NCI-H146 treated with DMSO at 0.1 percent for 48 hours (cell line): ENCODE measurements at regions not wholly inside any gene's neighbourhood (a gene's known extent, or its start where the extent isn't known, plus 50 kb on each side); places are given as distances from the start of the nearest gene placed in this dataset.

Source experiments
- DNase-seq: peaks from one replicate; lab custom pipeline; 2025; ENCODE audit not compliant: unreplicated experiment; lab: John Stamatoyannopoulos, UW

- DNase-seq: no peak
Observed at GRCh38 chr4:136457577-136457976, 1074.7 kb downstream of the PCDH18 start.

- no peak for DNase-seq
Observed at GRCh38 chr4:136457004-136457403, 1075.3 kb downstream of the PCDH18 start.

- DNase-seq: no peak
Observed at GRCh38 chr4:136443006-136443405, 1089.3 kb downstream of the PCDH18 start.

GRCh38 chr4:136442447-136442846 lies 1089.8 kb downstream of the PCDH18 start:
- no peak for DNase-seq

- DNase-seq: no peak
Observed at GRCh38 chr4:136441629-136442282, 1090.5 kb downstream of the PCDH18 start.

GRCh38 chr4:136438645-136439044 lies 1093.6 kb downstream of the PCDH18 start:
- no peak for DNase-seq

- DNase-seq: no peak
Observed at GRCh38 chr4:136424052-136424451, 1108.2 kb downstream of the PCDH18 start.

GRCh38 chr4:136414981-136415380 lies 1117.3 kb downstream of the PCDH18 start:
- DNase-seq: no peak

GRCh38 chr4:136412708-136413107 lies 1119.6 kb downstream of the PCDH18 start:
- DNase-seq: no peak

- no peak for DNase-seq
Observed at GRCh38 chr4:136400829-136401228, 1131.5 kb downstream of the PCDH18 start.

GRCh38 chr4:136395212-136395722 lies 1137.0 kb downstream of the PCDH18 start:
- no peak for DNase-seq

- no peak for DNase-seq
Observed at GRCh38 chr4:136392576-136392975, 1139.7 kb downstream of the PCDH18 start.

GRCh38 chr4:136390824-136391223 lies 1141.5 kb downstream of the PCDH18 start:
- DNase-seq: no peak

- DNase-seq: no peak
Observed at GRCh38 chr4:136383082-136383481, 1149.2 kb downstream of the PCDH18 start.

- no peak for DNase-seq
Observed at GRCh38 chr4:136371231-136371630, 1161.1 kb downstream of the PCDH18 start.

GRCh38 chr4:136369073-136369472 lies 1163.2 kb downstream of the PCDH18 start:
- no peak for DNase-seq

GRCh38 chr4:136357556-136357955 lies 1174.7 kb downstream of the PCDH18 start:
- no peak for DNase-seq

- no peak for DNase-seq
Observed at GRCh38 chr4:136355970-136356369, 1176.3 kb downstream of the PCDH18 start.

- DNase-seq: no peak
Observed at GRCh38 chr4:136343340-136343739, 1189.0 kb downstream of the PCDH18 start.

- no peak for DNase-seq
Observed at GRCh38 chr4:136342666-136343065, 1189.6 kb downstream of the PCDH18 start.

GRCh38 chr4:136337216-136337615 lies 1195.1 kb downstream of the PCDH18 start:
- DNase-seq: no peak

- no peak for DNase-seq
Observed at GRCh38 chr4:136336479-136336878, 1195.8 kb downstream of the PCDH18 start.

GRCh38 chr4:136329042-136329662 lies 1203.1 kb downstream of the PCDH18 start:
- no peak for DNase-seq
